GM12878 (cell line): ENCODE measurements at regions not wholly inside any gene's neighbourhood (a gene's known extent, or its start where the extent isn't known, plus 50 kb on each side); places are given as distances from the start of the nearest gene placed in this dataset.

ENCODE experiments used
- ATAC-seq: fragments of 200-7000 bp; cut with Tn5 transposase; 3 replicates; pipeline ENCODE4 v1.9.1; 2020; ENCODE audit warnings: mild to moderate bottlenecking, moderate library complexity
- BruUV-seq: library from RNA; stranded (reverse); fragments of 400-500 nt; replicated peaks from 2 replicates; lab custom pipeline; 2021; lab: Mats Ljungman, UMichigan
- CTCF ChIA-PET: fragments of 300-600 bp; sonication (Branson Sonifier 250); formaldehyde crosslinking; extraction: SDS; loops from one replicate; lab custom pipeline; 2021; ENCODE audit warnings: inconsistent platforms; lab: Yijun Ruan, JAX
- POLR2A ChIA-PET: fragments of 350-600 bp; formaldehyde crosslinking; extraction: SDS; loops from one replicate; lab custom pipeline; 2021; ENCODE audit warnings: inconsistent platforms; lab: Charles Lee
- RAD21 ChIA-PET: fragments of 300-600 bp; sonication (Branson Sonifier 250); formaldehyde crosslinking; loops from one replicate; lab custom pipeline; 2023; ENCODE audit warnings: antibody characterized with exemption; ENCODE audit not compliant: unreplicated experiment; lab: Charles Lee
- SMC1A ChIA-PET: fragments of 300-600 bp; sonication (Branson Sonifier 250); formaldehyde crosslinking; loops from one replicate; lab custom pipeline; 2023; ENCODE audit not compliant: unreplicated experiment, uncharacterized antibody; lab: Charles Lee
- DNase-seq: peaks from one replicate; pipeline ENCODE4 v3.0.0-alpha.2; 2011; ENCODE audit warnings: low read depth, low spot score
- FAIRE-seq: peaks from 3 replicates; lab custom pipeline; 2011; peaks lifted over from hg19 to GRCh38; lab: Jason Lieb, UNC
- H2AFZ ChIP-seq: 2 replicates; pipeline ENCODE4 v1.6.0; 2011; ENCODE audit warnings: low read depth, low read length, control low read depth; ENCODE audit not compliant: control insufficient read depth
- H3K27ac ChIP-seq: 2 replicates; pipeline ENCODE4 v1.5.1; 2011; ENCODE audit warnings: control low read depth; ENCODE audit not compliant: control insufficient read depth, insufficient read depth
- H3K27me3 ChIP-seq, 2 experiments: replicated peaks in 1 of 2; 2 replicates each; pipeline versions ENCODE4 v1.6.0 to v1.6.1; 2011; ENCODE audit warnings: low read length in 1 of 2; ENCODE audit not compliant: control insufficient read depth in 2 of 2, insufficient read depth in 2 of 2
- H3K36me3 ChIP-seq, 2 experiments: 2 replicates each; pipeline ENCODE4 v1.5.1; 2011; ENCODE audit warnings: low read length in 1 of 2; ENCODE audit not compliant: control insufficient read depth in 2 of 2, insufficient read depth in 2 of 2
- H3K4me1 ChIP-seq: 2 replicates; pipeline ENCODE4 v1.6.1; 2011; ENCODE audit warnings: mild to moderate bottlenecking, low read length, moderate library complexity, mixed read lengths; ENCODE audit not compliant: control insufficient read depth, insufficient read depth
- H3K4me2 ChIP-seq: 2 replicates; pipeline ENCODE4 v1.6.0; 2011; ENCODE audit warnings: control low read depth; ENCODE audit not compliant: control insufficient read depth, insufficient read depth
- H3K4me3 ChIP-seq: fragments of 200-600 bp; sonication (generic); 2 replicates; pipeline ENCODE4 v1.5.1; 2016
- H3K79me2 ChIP-seq: 2 replicates; pipeline ENCODE4 v1.6.0; 2011; ENCODE audit warnings: low read length; ENCODE audit not compliant: control insufficient read depth, insufficient read depth
- H3K9ac ChIP-seq: 2 replicates; pipeline ENCODE4 v1.8.0; 2011; ENCODE audit warnings: low read length, control low read depth, mixed read lengths; ENCODE audit not compliant: control insufficient read depth, insufficient read depth
- H3K9me3 ChIP-seq: replicated peaks from 3 replicates; pipeline ENCODE4 v1.5.1; 2011; ENCODE audit warnings: mild to moderate bottlenecking, low read length; ENCODE audit not compliant: control insufficient read depth, insufficient read depth
- H4K20me1 ChIP-seq: 2 replicates; pipeline ENCODE4 v1.6.0; 2011; ENCODE audit not compliant: control insufficient read depth, insufficient read depth
- ASH2L ChIP-seq: fragments of 300-600, 200-600 bp; sonication (generic); IDR thresholded peaks from 2 replicates; pipeline ENCODE4 v1.6.1; 2017; ENCODE audit warnings: low read depth, mild to moderate bottlenecking, borderline replicate concordance
- CBFB ChIP-seq: IDR thresholded peaks from 2 replicates; pipeline ENCODE4 v1.6.1; 2016; ENCODE audit warnings: antibody characterized with exemption, low read depth
- CHD2 ChIP-seq: IDR thresholded peaks from 2 replicates; pipeline ENCODE4 v1.6.1; 2011; ENCODE audit warnings: low read depth, low read length, improper control_type of control experiment, borderline replicate concordance
- CUX1 ChIP-seq: IDR thresholded peaks from 2 replicates; pipeline ENCODE4 v1.6.1; 2012; ENCODE audit warnings: improper control_type of control experiment, low read depth, low read length; ENCODE audit not compliant: insufficient replicate concordance
- EGR1 ChIP-seq, 2 experiments: IDR thresholded peaks; 1 replicate in 1 of 2; 2 replicates in 1 of 2; pipeline ENCODE4 v1.6.1; 2011 to 2012; ENCODE audit warnings: low read depth in 2 of 2, low read length in 2 of 2, borderline replicate concordance in 1 of 2, mild to moderate bottlenecking in 1 of 2, moderate library complexity in 1 of 2
- GABPA ChIP-seq: IDR thresholded peaks from 2 replicates; pipeline ENCODE4 v1.6.1; 2014; ENCODE audit warnings: antibody characterized with exemption, low read depth, mild to moderate bottlenecking, inconsistent platforms
- HCFC1 ChIP-seq: fragments of 150-350 bp; IDR thresholded peaks from 2 replicates; pipeline ENCODE4 v1.6.1; 2014; ENCODE audit warnings: low read length
- HDAC6 ChIP-seq: fragments of 200-600 bp; sonication (generic); IDR thresholded peaks from one replicate; pipeline ENCODE4 v1.8.0; 2017; ENCODE audit warnings: antibody characterized with exemption; ENCODE audit not compliant: unreplicated experiment
- IKZF1 ChIP-seq: fragments of 450-650 bp; conservative IDR thresholded peaks from 2 replicates; pipeline ENCODE4 v1.6.1; 2017; ENCODE audit warnings: antibody characterized with exemption, mild to moderate bottlenecking
- IRF3 ChIP-seq: fragments of 450-650 bp; IDR thresholded peaks from 2 replicates; pipeline ENCODE4 v1.6.1; 2014; ENCODE audit warnings: mild to moderate bottlenecking
- IRF4 ChIP-seq: IDR thresholded peaks from 2 replicates; pipeline ENCODE4 v1.6.1; 2011; ENCODE audit warnings: low read depth, low read length
- KAT2A ChIP-seq: conservative IDR thresholded peaks from 2 replicates; pipeline ENCODE4 v1.6.1; 2011; ENCODE audit warnings: low read depth, low read length; ENCODE audit not compliant: control insufficient read depth
- MEF2A ChIP-seq: IDR thresholded peaks from 2 replicates; pipeline ENCODE4 v1.6.1; 2011; ENCODE audit warnings: low read depth, mild to moderate bottlenecking, low read length, moderate library complexity; ENCODE audit not compliant: insufficient read depth
- MTA2 ChIP-seq: fragments of 450-650 bp; IDR thresholded peaks from 2 replicates; pipeline ENCODE4 v1.6.1; 2016; ENCODE audit warnings: low read depth, mild to moderate bottlenecking, moderate library complexity
- NBN ChIP-seq: fragments of 450-650 bp; IDR thresholded peaks from 2 replicates; pipeline ENCODE4 v1.6.1; 2016
- NR2C1 ChIP-seq: fragments of 450-650 bp; IDR thresholded peaks from 2 replicates; pipeline ENCODE4 v1.6.1; 2017; ENCODE audit warnings: antibody characterized with exemption, mild to moderate bottlenecking, moderate library complexity
- POLR2AphosphoS2 ChIP-seq: IDR thresholded peaks from 2 replicates; pipeline ENCODE4 v1.6.1; 2011; ENCODE audit warnings: low read depth, mild to moderate bottlenecking, low read length, improper control_type of control experiment, moderate library complexity
- RBBP5 ChIP-seq: fragments of 200-600 bp; sonication (generic); conservative IDR thresholded peaks from 2 replicates; pipeline ENCODE4 v1.6.1; 2016
- RELA ChIP-seq: fragments of 450-650 bp; IDR thresholded peaks from 2 replicates; pipeline ENCODE4 v1.8.0; 2014; ENCODE audit warnings: borderline replicate concordance; ENCODE audit not compliant: partially characterized antibody
- SREBF2 ChIP-seq: IDR thresholded peaks from 2 replicates; pipeline ENCODE4 v1.6.1; 2012; ENCODE audit warnings: mild to moderate bottlenecking, low read length
- SRF ChIP-seq, 2 experiments: IDR thresholded peaks; 2 replicates each; pipeline ENCODE4 v1.6.1; 2011; ENCODE audit warnings: low read depth in 2 of 2, low read length in 2 of 2, mild to moderate bottlenecking in 1 of 2, moderate library complexity in 1 of 2
- WGBS: methylation state at CpG from one replicate; pipeline ENCODE4 v1.1.6; 2016; ENCODE audit warnings: low lambda C conversion rate; ENCODE audit not compliant: insufficient replicate concordance, insufficient coverage; ENCODE audit errors: missing lambda C conversion rate; 5-methylcytosine and 5-hydroxymethylcytosine counted together
- in situ Hi-C: fragments of 300-500 bp; cut with MboI; formaldehyde crosslinking; loops from 9 replicates; pipeline ENCODE4 v1.14.3; 2018; ENCODE audit warnings: mixed read lengths
- intact Hi-C: fragments of 100-400 bp; cut with micrococcal nuclease; formaldehyde crosslinking; loops from one replicate; pipeline ENCODE4 v1.14.2; 2022; ENCODE audit not compliant: unreplicated experiment

GRCh38 chrX:94901849-94902248 is 1227.8 kb downstream of the FAM133A start (continued):
- no peak for TF ChIP-seq HDAC6
- no peak for TF ChIP-seq CUX1
- TF ChIP-seq EGR1 (IDR thresholded peaks at IDR 0.05; ENCODE audit: borderline replicate concordance in 1 of 2, low read depth in 2 of 2, low read length in 2 of 2): no peak

- no TSS peak for BruUV-seq
- 26% methylated on average over 7 of the region's 7 CpGs for WGBS
- no peaks in the 10 kb centered on the region for H3K9me3 ChIP-seq
- ChIA-PET RAD21 (no interaction called here), CTCF (no interaction called here), SMC1A (interaction anchor here (0.9 to 1.1 kb wide), 2 partner anchors 55 to 64 kb away, joined by 4 to 5 read pairs; no protein-coding TSS in a partner anchor), POLR2A (no interaction called here)
- TF ChIP-seq KAT2A (no peak), HCFC1 (no peak), MEF2A (no peak), IKZF1 (no peak), CBFB (no peak), POLR2AphosphoS2 (no peak), SREBF2 (no peak), CHD2 (no peak), SRF (IDR thresholded peaks at IDR 0.05; ENCODE audit: low read depth in 2 of 2, low read length in 2 of 2) (no peak), NR2C1 (no peak), IRF4 (no peak), NBN (no peak), RBBP5 (no peak), MTA2 (no peak), GABPA (no peak), ASH2L (no peak), IRF3 (no peak), RELA (no peak)
- no peaks in the 10 kb centered on the region for H3K79me2 ChIP-seq
- ATAC-seq (no peak), DNase-seq (no peak), FAIRE-seq (no peak)
- H3K27me3 ChIP-seq: no peaks in the 10 kb centered on the region
- in situ Hi-C loops (no loop called here), intact Hi-C loops (no loop called here)
- H3K4me3 ChIP-seq: no peak overlapping the region
- H3K9ac ChIP-seq: no peak overlapping the region
- no peaks in the 10 kb centered on the region for H4K20me1 ChIP-seq
- H3K27ac ChIP-seq: no peak overlapping the region
- H2AFZ ChIP-seq: no peak overlapping the region
- H3K36me3 ChIP-seq: no peaks in the 10 kb centered on the region
- no peak overlapping the region for H3K4me2 ChIP-seq
- H3K4me1 ChIP-seq: no peaks in the 10 kb centered on the region
These were observed 1234.2 kb downstream of the FAM133A start for GRCh38 chrX:94908171-94908570.
